ENCODE measurements at regions not wholly inside any gene's neighbourhood (a gene's known extent, or its start where the extent isn't known, plus 50 kb on each side); places are given as distances from the start of the nearest gene placed in this dataset.

- peak; percentile 14 for DNase-seq
These were observed 451.2 kb upstream of the PSMD7 start for GRCh38 chr16:73845238-73846006.

- peak; percentile 10 for DNase-seq
These were observed 455.9 kb upstream of the PSMD7 start for GRCh38 chr16:73840728-73841127.

- DNase-seq = no peak
These were observed 465.4 kb upstream of the PSMD7 start for GRCh38 chr16:73831220-73831619.

- no peak for DNase-seq
These were observed 473.3 kb upstream of the PSMD7 start for GRCh38 chr16:73823205-73823849.

- DNase-seq = no peak
These were observed 478.9 kb upstream of the PSMD7 start for GRCh38 chr16:73817526-73818324.

- DNase-seq = no peak
These were observed 483.1 kb upstream of the PSMD7 start for GRCh38 chr16:73813527-73813926.

- DNase-seq = no peak
These were observed 492.2 kb upstream of the PSMD7 start for GRCh38 chr16:73804456-73804855.

GRCh38 chr16:73798471-73798870 lies 498.1 kb upstream of the PSMD7 start:
- DNase-seq = no peak

- no peak for DNase-seq
These were observed 499.5 kb upstream of the PSMD7 start for GRCh38 chr16:73797115-73797514.

GRCh38 chr16:73796241-73796640 lies 500.4 kb upstream of the PSMD7 start:
- no peak for DNase-seq

GRCh38 chr16:73794994-73795393 lies 501.6 kb upstream of the PSMD7 start:
- peak; percentile 77 for DNase-seq

- DNase-seq = no peak
These were observed 502.7 kb upstream of the PSMD7 start for GRCh38 chr16:73793871-73794437.

GRCh38 chr16:73793260-73793659 lies 503.4 kb upstream of the PSMD7 start:
- DNase-seq = no peak

- DNase-seq = no peak
These were observed 504.2 kb upstream of the PSMD7 start for GRCh38 chr16:73792199-73793020.

GRCh38 chr16:73781297-73781696 lies 515.3 kb upstream of the PSMD7 start:
- no peak for DNase-seq

GRCh38 chr16:73778887-73779286 lies 517.7 kb upstream of the PSMD7 start:
- no peak for DNase-seq

- DNase-seq = no peak
These were observed 520.7 kb upstream of the PSMD7 start for GRCh38 chr16:73775841-73776388.

- DNase-seq = no peak
These were observed 525.2 kb upstream of the PSMD7 start for GRCh38 chr16:73771196-73772064.

GRCh38 chr16:73768786-73769203 lies 527.8 kb upstream of the PSMD7 start:
- no peak for DNase-seq

- DNase-seq = no peak
These were observed 532.3 kb upstream of the PSMD7 start for GRCh38 chr16:73764321-73764720.
